GM13977 (cell line): ENCODE measurements at regions not wholly inside any gene's neighbourhood (a gene's known extent, or its start where the extent isn't known, plus 50 kb on each side); places are given as distances from the start of the nearest gene placed in this dataset.

Experiments used
- DNase-seq: peaks from one replicate; pipeline ENCODE4 v3.0.0; 2012; ENCODE audit warnings: low spot score
- in situ Hi-C: fragments of 300-500 bp; cut with MboI; formaldehyde crosslinking; loops from one replicate; pipeline ENCODE4 v1.12.0; 2022; ENCODE audit warnings: low sequenced_read_pairs, low pct_unique_long_range_greater_than_20kb, mixed read lengths, inconsistent platforms; ENCODE audit not compliant: unreplicated experiment
- TF ChIP-seq, protein P1 (sequence below): IDR thresholded peaks from 2 replicates; pipeline ENCODE4 v1.5.1; 2012; ENCODE audit warnings: mild to moderate bottlenecking, control low read depth; ENCODE audit not compliant: insufficient read depth; ENCODE audit errors: extremely low read depth, missing control alignments

- TF ChIP-seq, protein P1, sequence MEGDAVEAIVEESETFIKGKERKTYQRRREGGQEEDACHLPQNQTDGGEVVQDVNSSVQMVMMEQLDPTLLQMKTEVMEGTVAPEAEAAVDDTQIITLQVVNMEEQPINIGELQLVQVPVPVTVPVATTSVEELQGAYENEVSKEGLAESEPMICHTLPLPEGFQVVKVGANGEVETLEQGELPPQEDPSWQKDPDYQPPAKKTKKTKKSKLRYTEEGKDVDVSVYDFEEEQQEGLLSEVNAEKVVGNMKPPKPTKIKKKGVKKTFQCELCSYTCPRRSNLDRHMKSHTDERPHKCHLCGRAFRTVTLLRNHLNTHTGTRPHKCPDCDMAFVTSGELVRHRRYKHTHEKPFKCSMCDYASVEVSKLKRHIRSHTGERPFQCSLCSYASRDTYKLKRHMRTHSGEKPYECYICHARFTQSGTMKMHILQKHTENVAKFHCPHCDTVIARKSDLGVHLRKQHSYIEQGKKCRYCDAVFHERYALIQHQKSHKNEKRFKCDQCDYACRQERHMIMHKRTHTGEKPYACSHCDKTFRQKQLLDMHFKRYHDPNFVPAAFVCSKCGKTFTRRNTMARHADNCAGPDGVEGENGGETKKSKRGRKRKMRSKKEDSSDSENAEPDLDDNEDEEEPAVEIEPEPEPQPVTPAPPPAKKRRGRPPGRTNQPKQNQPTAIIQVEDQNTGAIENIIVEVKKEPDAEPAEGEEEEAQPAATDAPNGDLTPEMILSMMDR, result no peak
- DNase-seq, result no peak
- in situ Hi-C loops, result no loop called here
Measured at GRCh38 chr10:35723059-35723458, 81.0 kb upstream of the FZD8 start.

DNA sequence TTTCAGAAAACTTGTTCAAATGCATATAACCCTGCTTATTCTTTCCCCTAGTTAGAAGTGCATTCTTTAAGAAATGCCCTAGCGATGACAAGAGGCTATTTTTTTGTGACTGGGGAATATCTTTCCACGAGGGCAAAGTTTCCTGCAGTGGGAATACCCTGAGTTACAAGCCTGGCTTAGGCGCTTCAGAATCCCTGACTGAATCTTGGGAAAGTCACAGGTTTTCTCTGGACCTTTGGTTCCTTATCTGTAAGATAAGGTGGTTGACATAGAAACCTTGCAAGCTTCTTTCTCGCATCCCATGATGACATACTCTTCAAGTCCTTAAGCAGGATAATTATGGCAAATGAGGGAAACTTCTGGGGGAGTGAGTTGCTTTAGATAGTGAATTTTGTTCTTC is 80.5 kb upstream of the FZD8 start:
- DNase-seq, result no peak
- TF ChIP-seq, protein P1, result no peak
- in situ Hi-C loops, result no loop called here

DNA sequence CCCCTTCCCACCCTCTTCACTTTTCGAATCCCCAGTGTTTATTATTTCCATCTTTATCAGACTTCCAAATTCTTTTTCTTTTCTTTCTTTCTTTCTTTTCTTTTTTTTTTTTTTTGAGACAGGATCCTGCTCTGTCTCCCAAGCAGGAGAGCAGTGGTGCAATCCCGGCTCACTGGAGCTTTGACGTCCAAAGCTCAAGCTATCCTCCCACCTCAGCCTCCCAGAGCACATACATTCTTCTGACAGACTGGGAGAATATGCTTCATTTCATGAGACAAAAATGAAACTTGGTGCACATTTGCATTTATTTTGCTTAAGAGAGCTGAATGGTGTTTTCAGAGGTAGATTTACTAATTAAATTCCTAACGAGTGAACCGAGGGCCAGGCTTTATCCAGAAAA is 80.1 kb upstream of the FZD8 start:
- in situ Hi-C loops, result no loop called here
- no peak for DNase-seq
- TF ChIP-seq, protein P1, result no peak

DNA sequence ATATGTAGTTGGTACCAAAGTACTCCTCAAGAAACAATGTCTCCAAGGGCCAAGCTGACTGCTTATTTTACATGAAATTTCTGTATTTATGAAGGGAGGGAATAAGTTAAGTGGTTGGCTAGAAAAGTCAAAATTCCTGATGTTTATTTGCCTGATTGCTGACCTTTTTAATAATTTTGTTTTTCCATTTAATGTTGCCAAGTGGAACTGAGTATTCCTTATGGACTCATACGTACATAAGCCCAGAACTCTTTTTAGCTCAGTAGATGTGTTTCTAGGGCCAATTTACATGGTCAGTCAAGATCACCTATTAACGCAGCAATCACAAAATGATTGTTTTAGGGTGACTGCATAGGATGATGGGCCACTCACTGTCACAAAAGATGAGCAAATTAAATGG is 78.3 kb upstream of the FZD8 start:
- in situ Hi-C loops, result no loop called here
- no peak for DNase-seq
- TF ChIP-seq, protein P1, result no peak

DNA sequence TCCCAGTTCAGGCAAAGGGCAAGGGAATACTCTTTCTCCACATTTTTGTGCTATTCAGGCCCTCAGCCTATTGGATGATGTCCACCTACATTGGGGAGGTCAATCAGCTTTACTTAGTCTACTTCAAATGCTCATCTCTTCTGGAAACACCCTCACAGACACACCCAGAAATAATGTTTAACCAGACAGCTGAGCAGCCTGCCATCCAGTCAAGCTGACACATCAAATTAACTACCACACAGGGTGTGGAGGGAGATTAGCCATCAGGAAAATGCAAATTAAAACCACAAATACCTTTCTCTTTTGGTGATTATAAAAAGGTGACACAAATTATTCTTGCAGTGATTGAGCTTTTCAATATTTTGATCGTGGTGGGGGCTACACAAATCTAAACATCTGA is 74.7 kb upstream of the FZD8 start:
- TF ChIP-seq, protein P1, result no peak
- in situ Hi-C loops, result no loop called here
- DNase-seq, result no peak

DNA sequence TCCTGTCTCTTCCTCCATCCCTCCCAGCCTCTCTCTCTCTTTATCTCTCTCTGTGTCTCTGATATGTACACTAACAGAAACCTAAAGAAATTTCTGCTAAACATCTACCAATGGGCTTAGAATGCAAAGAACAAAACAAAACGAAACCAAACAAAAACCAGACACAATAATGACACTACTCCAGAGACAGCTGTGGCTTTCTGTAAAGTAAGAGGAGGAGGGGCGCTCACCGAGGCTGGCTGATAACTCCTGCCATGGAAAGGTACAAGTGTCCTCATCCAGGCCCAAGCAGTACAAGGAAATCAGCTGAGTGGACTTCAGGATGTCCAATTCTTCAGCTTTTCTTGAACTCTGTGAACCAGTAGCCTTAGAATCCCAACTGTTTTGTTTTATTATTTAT is 70.4 kb upstream of the FZD8 start:
- in situ Hi-C loops, result no loop called here
- DNase-seq, result no peak
- TF ChIP-seq, protein P1, result no peak

GRCh38 chr10:35711615-35712411 is 69.7 kb upstream of the FZD8 start:
- in situ Hi-C loops, result no loop called here
- TF ChIP-seq, protein P1, result no peak
- DNase-seq, result no peak
